Mesendoderm (in vitro differentiated cells): ENCODE measurements at regions not wholly inside any gene's neighbourhood (a gene's known extent, or its start where the extent isn't known, plus 50 kb on each side); places are given as distances from the start of the nearest gene placed in this dataset.

Experiments
- DNase-seq: peaks from one replicate; pipeline ENCODE4 v3.0.0; 2013
- H2AK5ac ChIP-seq: 2 replicates; pipeline ENCODE4 v1.6.1; 2013; ENCODE audit warnings: low read length, inconsistent platforms
- H2BK120ac ChIP-seq: 2 replicates; pipeline ENCODE4 v1.6.1; 2013; ENCODE audit warnings: low read depth, mild to moderate bottlenecking, low read length, moderate library complexity, mixed read lengths
- H2BK15ac ChIP-seq: replicated peaks from 2 replicates; pipeline ENCODE4 v1.6.1; 2013; ENCODE audit warnings: low read depth, mild to moderate bottlenecking, moderate library complexity
- H2BK5ac ChIP-seq: 2 replicates; pipeline ENCODE4 v1.6.1; 2013; ENCODE audit warnings: low read length, inconsistent platforms
- H3K18ac ChIP-seq: 2 replicates; pipeline ENCODE4 v1.6.1; 2013; ENCODE audit warnings: mild to moderate bottlenecking, low read length, mixed read lengths
- H3K23ac ChIP-seq: one replicate; pipeline ENCODE4 v1.6.1; 2013; ENCODE audit warnings: low read length
- H3K27ac ChIP-seq: 2 replicates; pipeline ENCODE4 v1.5.1; 2013; ENCODE audit warnings: low read depth, mild to moderate bottlenecking, inconsistent platforms, low read length, moderate library complexity
- H3K27me3 ChIP-seq: 2 replicates; pipeline ENCODE4 v1.6.1; 2013; ENCODE audit warnings: low read length, control low read depth, mild to moderate bottlenecking, inconsistent platforms; ENCODE audit not compliant: insufficient read depth, poor library complexity
- H3K36me3 ChIP-seq: 2 replicates; pipeline ENCODE4 v1.6.1; 2013; ENCODE audit warnings: low read length, inconsistent platforms; ENCODE audit not compliant: control insufficient read depth, insufficient read depth
- H3K4ac ChIP-seq: one replicate; pipeline ENCODE4 v1.6.1; 2013; ENCODE audit warnings: low read depth, mild to moderate bottlenecking, low read length, moderate library complexity
- H3K4me1 ChIP-seq: 2 replicates; pipeline ENCODE4 v1.6.1; 2013; ENCODE audit warnings: low read depth, low read length, inconsistent platforms; ENCODE audit not compliant: control insufficient read depth
- H3K4me2 ChIP-seq: 2 replicates; pipeline ENCODE4 v1.6.1; 2013; ENCODE audit warnings: low read length
- H3K4me3 ChIP-seq: 2 replicates; pipeline ENCODE4 v1.5.1; 2013; ENCODE audit warnings: mild to moderate bottlenecking, low read length
- H3K56ac ChIP-seq: one replicate; pipeline ENCODE4 v1.6.1; 2013; ENCODE audit warnings: low read length
- H3K79me1 ChIP-seq: 2 replicates; pipeline ENCODE4 v1.6.1; 2013; ENCODE audit warnings: low read length, inconsistent platforms
- H3K79me2 ChIP-seq: 2 replicates; pipeline ENCODE4 v1.6.1; 2013; ENCODE audit warnings: mild to moderate bottlenecking, low read length; ENCODE audit not compliant: control insufficient read depth, insufficient read depth
- H3K9ac ChIP-seq: 2 replicates; pipeline ENCODE4 v1.6.1; 2013; ENCODE audit warnings: low read length, inconsistent platforms
- H4K5ac ChIP-seq: one replicate; pipeline ENCODE4 v1.6.1; 2013; ENCODE audit warnings: low read length
- H4K8ac ChIP-seq: one replicate; pipeline ENCODE4 v1.6.1; 2013; ENCODE audit warnings: low read depth, mild to moderate bottlenecking, control low read depth, low read length, moderate library complexity
- WGBS: extraction: QIAGEN DNeasy Blood & Tissue Kit; methylation state at CpG from one replicate; pipeline ENCODE4 v1.1.7; 2013; ENCODE audit warnings: low lambda C conversion rate, missing lambda C conversion rate; ENCODE audit not compliant: insufficient coverage; ENCODE audit errors: extremely low coverage; 5-methylcytosine and 5-hydroxymethylcytosine counted together

DNA sequence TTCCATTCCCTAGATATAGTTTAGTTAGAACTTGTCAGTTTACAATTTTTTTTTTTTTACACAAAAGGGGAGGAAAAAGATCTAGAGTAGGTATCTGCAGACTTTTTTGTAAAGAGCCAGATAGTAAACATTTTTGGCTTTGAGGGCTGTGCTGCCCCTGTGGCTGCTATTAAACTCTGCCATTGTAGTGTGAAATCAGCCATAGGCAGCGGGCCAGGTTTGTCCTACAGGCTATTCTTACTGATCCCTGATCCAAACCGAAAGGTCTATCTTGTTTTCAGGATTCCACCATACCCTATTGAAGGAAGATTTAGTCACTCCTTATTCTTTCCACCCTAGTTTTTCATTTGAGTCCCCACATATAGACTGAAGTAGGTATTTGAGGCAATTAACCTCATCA lies 203.4 kb downstream of the RND3 start:
- Histone ChIP-seq H3K18ac (no peak overlapping the region), H2BK15ac (no peak overlapping the region), H3K4me2 (no peak overlapping the region), H3K27ac (no peak overlapping the region), H3K36me3 (no peaks in the 10 kb centered on the region), H3K4me1 (no peaks in the 10 kb centered on the region), H3K79me1 (no peaks in the 10 kb centered on the region), H2BK5ac (no peak overlapping the region), H2AK5ac (no peak overlapping the region), H4K8ac (no peak overlapping the region), H3K79me2 (no peaks in the 10 kb centered on the region), H3K4me3 (no peak overlapping the region), H2BK120ac (no peak overlapping the region), H3K23ac (no peak overlapping the region), H3K56ac (no peak overlapping the region), H3K4ac (no peak overlapping the region), H4K5ac (no peak overlapping the region), H3K27me3 (no peaks in the 10 kb centered on the region), H3K9ac (no peak overlapping the region)
- no peak for DNase-seq
- WGBS, result no CpG with 5 or more reads among the region's 2 CpGs

GRCh38 chr2:150282771-150283371 lies 204.6 kb downstream of the RND3 start:
- Histone ChIP-seq H4K8ac (no peak overlapping the region), H3K18ac (no peak overlapping the region), H2BK5ac (no peak overlapping the region), H3K56ac (no peak overlapping the region), H3K9ac (no peak overlapping the region), H3K79me1 (no peaks in the 10 kb centered on the region), H3K23ac (no peak overlapping the region), H3K4me3 (no peak overlapping the region), H3K4me2 (no peak overlapping the region), H2BK120ac (no peak overlapping the region), H3K4ac (no peak overlapping the region), H2BK15ac (no peak overlapping the region), H3K36me3 (no peaks in the 10 kb centered on the region), H3K4me1 (no peaks in the 10 kb centered on the region), H3K79me2 (no peaks in the 10 kb centered on the region), H2AK5ac (no peak overlapping the region), H3K27me3 (no peaks in the 10 kb centered on the region), H3K27ac (no peak overlapping the region), H4K5ac (no peak overlapping the region)
- no CpG with 5 or more reads among the region's 2 CpGs for WGBS
- no peak for DNase-seq

DNA sequence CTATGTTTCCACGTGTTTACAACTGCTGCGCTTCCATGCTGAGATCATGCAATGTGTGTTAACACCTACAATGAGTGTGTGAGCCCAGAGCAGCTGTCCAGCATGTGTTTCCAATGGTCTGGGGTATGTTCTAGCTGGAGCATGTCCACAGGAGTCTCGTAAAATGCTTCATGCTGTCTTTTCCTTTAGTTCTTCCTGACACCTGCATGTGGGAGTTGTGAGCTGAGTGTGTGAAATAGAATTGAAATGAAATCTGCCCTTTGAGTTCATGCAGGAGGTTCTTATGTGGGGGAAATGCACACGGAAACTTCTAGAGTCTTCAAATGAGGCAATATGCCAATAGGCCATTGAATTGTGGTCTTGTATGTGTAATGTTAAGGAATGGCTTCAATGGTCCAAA lies 205.1 kb downstream of the RND3 start:
- Histone ChIP-seq H3K79me1 (no peaks in the 10 kb centered on the region), H2BK5ac (no peak overlapping the region), H4K8ac (no peak overlapping the region), H3K23ac (no peak overlapping the region), H3K4me3 (no peak overlapping the region), H2BK120ac (no peak overlapping the region), H3K36me3 (no peaks in the 10 kb centered on the region), H3K4me1 (no peaks in the 10 kb centered on the region), H3K56ac (no peak overlapping the region), H3K27ac (no peak overlapping the region), H3K4ac (no peak overlapping the region), H4K5ac (no peak overlapping the region), H2BK15ac (no peak overlapping the region), H3K79me2 (no peaks in the 10 kb centered on the region), H2AK5ac (no peak overlapping the region), H3K18ac (no peak overlapping the region), H3K27me3 (no peaks in the 10 kb centered on the region), H3K4me2 (no peak overlapping the region), H3K9ac (no peak overlapping the region)
- no CpG with 5 or more reads among the region's 4 CpGs for WGBS
- no peak for DNase-seq

DNA sequence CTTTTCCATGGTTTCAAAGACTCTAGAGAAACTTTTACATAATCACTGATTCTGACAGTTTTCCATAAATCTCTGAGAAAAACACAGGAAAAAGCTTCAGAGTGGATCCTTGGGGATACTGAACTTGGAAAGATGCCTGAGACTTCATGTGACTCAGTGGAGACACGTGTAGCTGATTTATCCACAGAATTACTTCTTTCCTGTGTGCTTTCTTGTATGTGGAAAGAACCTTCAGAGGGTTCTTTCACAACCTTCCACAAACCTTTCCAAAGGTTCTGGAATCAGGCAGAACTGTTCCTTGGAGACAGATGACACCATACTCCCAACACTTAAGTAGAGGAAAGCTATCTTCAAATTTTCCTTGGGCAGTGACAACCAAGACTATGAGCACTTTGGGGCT lies 207.2 kb downstream of the RND3 start:
- H4K5ac ChIP-seq, result no peak overlapping the region
- H3K4me2 ChIP-seq, result no peak overlapping the region
- no peak overlapping the region for H4K8ac ChIP-seq
- H3K4me3 ChIP-seq, result no peak overlapping the region
- H3K27ac ChIP-seq, result no peak overlapping the region
- DNase-seq, result no peak
- H3K56ac ChIP-seq, result no peak overlapping the region
- H3K23ac ChIP-seq, result no peak overlapping the region
- no peak overlapping the region for H3K9ac ChIP-seq
- no peaks in the 10 kb centered on the region for H3K36me3 ChIP-seq
- WGBS, result no CpG with 5 or more reads among the region's 1 CpG
- no peak overlapping the region for H2BK120ac ChIP-seq
- H2AK5ac ChIP-seq, result no peak overlapping the region
- H3K79me1 ChIP-seq, result no peaks in the 10 kb centered on the region
- no peak overlapping the region for H2BK15ac ChIP-seq
- no peaks in the 10 kb centered on the region for H3K4me1 ChIP-seq
- H2BK5ac ChIP-seq, result no peak overlapping the region
- H3K4ac ChIP-seq, result no peak overlapping the region
- no peaks in the 10 kb centered on the region for H3K79me2 ChIP-seq
- no peaks in the 10 kb centered on the region for H3K27me3 ChIP-seq
- H3K18ac ChIP-seq, result no peak overlapping the region

DNA sequence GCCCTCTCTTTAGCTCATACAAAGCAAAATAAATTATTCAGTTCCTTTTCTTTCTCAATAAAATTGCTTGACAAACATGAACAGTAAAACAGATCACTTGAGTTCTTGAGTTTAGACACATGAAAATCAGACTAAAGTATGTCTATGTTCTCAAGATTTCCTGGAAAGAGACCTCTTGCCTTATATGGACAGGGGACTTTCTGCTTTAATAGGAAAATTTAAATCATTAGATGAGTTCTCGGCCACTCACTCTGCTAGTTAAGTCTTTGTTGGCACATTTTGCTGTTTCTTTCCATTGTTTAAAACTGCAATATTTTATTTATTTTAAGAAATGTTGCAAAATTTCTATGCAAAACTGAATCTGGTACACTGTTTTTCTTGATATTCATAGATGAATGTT lies 207.8 kb downstream of the RND3 start:
- Histone ChIP-seq H3K4ac (no peak overlapping the region), H3K9ac (no peak overlapping the region)
- no CpG with 5 or more reads among the region's 1 CpG for whole genome bisulfite sequencing

DNA sequence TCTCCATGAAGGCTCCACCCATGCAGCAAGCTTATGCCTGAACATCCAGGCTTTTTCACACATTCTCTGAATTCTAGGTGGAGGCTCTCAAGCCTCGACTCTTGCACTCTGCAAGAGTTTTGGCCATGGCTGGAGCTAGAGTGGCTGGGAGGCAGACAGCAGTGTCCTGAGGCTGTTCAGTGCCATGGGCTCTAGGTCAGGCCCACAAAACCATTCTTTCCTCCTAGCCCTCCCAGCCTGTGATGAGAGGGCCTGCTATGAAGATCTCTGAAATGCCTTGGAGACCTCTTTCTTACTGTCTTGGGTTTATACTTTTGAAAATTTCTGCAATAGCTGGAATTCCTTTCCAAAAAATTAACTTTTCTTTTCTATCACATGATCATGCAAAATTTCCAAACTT lies 210.7 kb downstream of the RND3 start:
- no peak overlapping the region for H2BK120ac ChIP-seq
- no peak overlapping the region for H4K8ac ChIP-seq
- no peak overlapping the region for H3K9ac ChIP-seq
- no peak overlapping the region for H3K56ac ChIP-seq
- H2BK15ac ChIP-seq, result no peak overlapping the region
- H3K23ac ChIP-seq, result no peak overlapping the region
- no peak overlapping the region for H4K5ac ChIP-seq
- H2BK5ac ChIP-seq, result no peak overlapping the region
- no peaks in the 10 kb centered on the region for H3K36me3 ChIP-seq
- no peaks in the 10 kb centered on the region for H3K27me3 ChIP-seq
- H3K27ac ChIP-seq, result no peak overlapping the region
- no peak for DNase-seq
- no peaks in the 10 kb centered on the region for H3K79me1 ChIP-seq
- no CpG with 5 or more reads among the region's 1 CpG for WGBS
- H3K4me1 ChIP-seq, result no peaks in the 10 kb centered on the region
- H3K79me2 ChIP-seq, result no peaks in the 10 kb centered on the region
- no peak overlapping the region for H3K4ac ChIP-seq
- H3K18ac ChIP-seq, result no peak overlapping the region
- no peak overlapping the region for H2AK5ac ChIP-seq
- no peak overlapping the region for H3K4me2 ChIP-seq
- no peak overlapping the region for H3K4me3 ChIP-seq

More for the DNA sequence above, 207.8 kb downstream of the RND3 start:
- no peaks in the 10 kb centered on the region for H3K79me2 ChIP-seq
- no peak overlapping the region for H2AK5ac ChIP-seq
- no peaks in the 10 kb centered on the region for H3K4me1 ChIP-seq
- no peak overlapping the region for H2BK120ac ChIP-seq
- no peaks in the 10 kb centered on the region for H3K79me1 ChIP-seq
- no peak overlapping the region for H3K18ac ChIP-seq
- no peak overlapping the region for H4K5ac ChIP-seq
- no peak for DNase-seq
- no peak overlapping the region for H4K8ac ChIP-seq
- no peak overlapping the region for H2BK15ac ChIP-seq
- no peaks in the 10 kb centered on the region for H3K36me3 ChIP-seq
- H3K4me2 ChIP-seq, result no peak overlapping the region
- no peak overlapping the region for H3K56ac ChIP-seq
- H3K27ac ChIP-seq, result no peak overlapping the region
- no peak overlapping the region for H2BK5ac ChIP-seq
- no peak overlapping the region for H3K4me3 ChIP-seq
- no peak overlapping the region for H3K23ac ChIP-seq
- H3K27me3 ChIP-seq, result no peaks in the 10 kb centered on the region
